Panc1 (cell line): ENCODE measurements at regions not wholly inside any gene's neighbourhood (a gene's known extent, or its start where the extent isn't known, plus 50 kb on each side); places are given as distances from the start of the nearest gene placed in this dataset.

Experiments
- ATAC-seq: fragments of 200-7000 bp; cut with Tn5 transposase; 2 replicates; pipeline ENCODE4 v1.9.1; 2020; ENCODE audit warnings: mild to moderate bottlenecking, moderate library complexity
- BruUV-seq: library from RNA; stranded (reverse); fragments of 400-500 nt; replicated peaks from 2 replicates; lab custom pipeline; 2021; lab: Mats Ljungman, UMichigan
- CTCF ChIA-PET: fragments of 300-600 bp; sonication (Branson Sonifier 250); formaldehyde crosslinking; loops from one replicate; lab custom pipeline; 2022; ENCODE audit warnings: antibody characterized with exemption; lab: Charles Lee
- POLR2A ChIA-PET: fragments of 300-600 bp; sonication (Branson Sonifier 250); formaldehyde crosslinking; loops from one replicate; lab custom pipeline; 2022; ENCODE audit warnings: antibody characterized with exemption; lab: Charles Lee
- DNase-seq: peaks from one replicate; pipeline ENCODE4 v3.0.0-alpha.2; 2010; ENCODE audit warnings: low read depth, low spot score
- H3K27ac ChIP-seq: 2 replicates; pipeline ENCODE4 v1.5.1; 2011; ENCODE audit warnings: mild to moderate bottlenecking, low read length, inconsistent platforms
- H3K27me3 ChIP-seq: fragments of 200-500 bp; sonication (Bioruptor generic); 2 replicates; pipeline ENCODE4 v1.6.0; 2014; ENCODE audit warnings: low read length, inconsistent platforms; ENCODE audit not compliant: control insufficient read depth, insufficient read depth
- H3K36me3 ChIP-seq: fragments of 200-500 bp; sonication (Bioruptor generic); 2 replicates; pipeline ENCODE4 v1.5.1; 2014; ENCODE audit warnings: inconsistent platforms, mild to moderate bottlenecking, low read length, moderate library complexity; ENCODE audit not compliant: control insufficient read depth, insufficient read depth
- H3K4me1 ChIP-seq: 2 replicates; pipeline ENCODE4 v1.5.1; 2011; ENCODE audit warnings: inconsistent platforms, mild to moderate bottlenecking, low read length, moderate library complexity; ENCODE audit not compliant: control insufficient read depth, insufficient read depth
- H3K4me3 ChIP-seq, 2 experiments: 2 replicates each; pipeline ENCODE4 v1.5.1; 2011 to 2012; ENCODE audit warnings: low read depth in 2 of 2, low read length in 2 of 2, mild to moderate bottlenecking in 2 of 2, inconsistent platforms in 1 of 2, moderate library complexity in 1 of 2
- H3K9me3 ChIP-seq: fragments of 200-500 bp; sonication (Bioruptor generic); 2 replicates; pipeline ENCODE4 v1.5.1; 2014; ENCODE audit warnings: low read depth, mild to moderate bottlenecking, inconsistent platforms, low read length, moderate library complexity; ENCODE audit not compliant: control insufficient read depth, insufficient read depth
- POLR2AphosphoS5 ChIP-seq: IDR thresholded peaks from 2 replicates; pipeline ENCODE4 v1.6.1; 2012; ENCODE audit warnings: mild to moderate bottlenecking, low read depth, low read length, moderate library complexity
- REST ChIP-seq, 2 experiments: IDR thresholded peaks; 2 replicates each; pipeline ENCODE4 v1.6.1; 2011 to 2012; ENCODE audit warnings: low read depth in 2 of 2, control low read depth in 1 of 2, low read length in 1 of 2, mild to moderate bottlenecking in 1 of 2, moderate library complexity in 1 of 2; ENCODE audit not compliant: insufficient read depth in 1 of 2
- SIN3A ChIP-seq: IDR thresholded peaks from 2 replicates; pipeline ENCODE4 v1.6.1; 2012; ENCODE audit warnings: low read depth, mild to moderate bottlenecking, low read length, moderate library complexity, borderline replicate concordance; ENCODE audit not compliant: insufficient read depth
- TCF7L2 ChIP-seq: IDR thresholded peaks from 2 replicates; pipeline ENCODE4 v1.6.1; 2011; ENCODE audit warnings: mild to moderate bottlenecking, low read depth, low read length, inconsistent platforms
- in situ Hi-C: cut with HindIII; loops from 2 replicates; pipeline ENCODE4 v1.10.0; 2016; ENCODE audit warnings: low sequenced_read_pairs, low pct_unique_long_range_greater_than_20kb
- intact Hi-C: fragments of 100-400 bp; cut with micrococcal nuclease; formaldehyde crosslinking; loops from one replicate; pipeline ENCODE4 v1.10.0; 2022; ENCODE audit not compliant: unreplicated experiment
- TF ChIP-seq, protein P1 (sequence below): fragments of 450-650 bp; IDR thresholded peaks from 2 replicates; pipeline ENCODE4 v1.5.1; 2017; ENCODE audit warnings: mild to moderate bottlenecking

DNA sequence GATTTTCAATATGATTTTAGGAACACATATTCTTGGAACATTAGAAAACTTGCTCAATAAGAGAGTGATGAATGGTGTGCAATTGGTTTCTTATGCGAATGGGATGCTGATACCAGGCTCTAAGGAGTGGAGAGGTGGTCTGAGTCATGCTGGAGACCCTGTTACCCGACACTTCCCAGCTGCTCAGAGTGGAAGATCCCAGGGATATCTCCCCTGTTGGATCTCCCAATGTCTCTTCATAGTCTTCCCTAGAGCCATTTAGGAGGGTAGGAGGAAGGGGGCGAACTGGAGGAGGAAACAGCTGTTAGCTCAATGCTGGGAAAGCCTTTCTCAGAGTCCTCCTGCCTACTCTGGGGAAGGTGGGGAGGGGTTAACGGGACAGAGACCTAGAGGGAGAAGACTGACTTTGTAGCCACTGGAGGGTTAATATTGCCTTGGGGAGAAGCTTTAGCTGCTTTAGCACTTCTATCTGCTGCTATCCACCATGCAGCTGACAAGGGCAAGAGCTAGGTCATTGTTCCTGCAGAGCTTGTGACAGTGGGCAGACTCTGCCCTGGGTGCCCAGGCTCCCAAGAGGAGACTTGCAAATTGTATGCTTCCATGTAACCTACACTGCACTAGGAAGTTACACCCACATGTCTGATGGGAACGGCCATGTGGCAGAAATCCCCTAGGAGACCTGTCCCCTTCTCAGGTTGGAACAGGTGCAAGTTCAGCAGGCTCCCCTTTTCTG, 301.0 kb downstream of the GADD45G start:
- Histone ChIP-seq H3K27me3 (no peaks in the 10 kb centered on the region), H3K36me3 (no peaks in the 10 kb centered on the region), H3K4me3 (no peak overlapping the region), H3K27ac (no peak overlapping the region), H3K4me1 (no peaks in the 10 kb centered on the region), H3K9me3 (no peaks in the 10 kb centered on the region)
- ATAC-seq (no peak), DNase-seq (no peak)
- BruUV-seq = no TSS peak
- ChIA-PET POLR2A (no interaction called here), CTCF (no interaction called here)
- intact Hi-C loops = no loop called here
- no peak for TF ChIP-seq POLR2AphosphoS5
- no peak for TF ChIP-seq TCF7L2
- TF ChIP-seq REST (IDR thresholded peaks at IDR 0.05; ENCODE audit: insufficient read depth in 1 of 2, low read depth in 2 of 2, low read length in 1 of 2) = no peak
- TF ChIP-seq, protein P1, sequence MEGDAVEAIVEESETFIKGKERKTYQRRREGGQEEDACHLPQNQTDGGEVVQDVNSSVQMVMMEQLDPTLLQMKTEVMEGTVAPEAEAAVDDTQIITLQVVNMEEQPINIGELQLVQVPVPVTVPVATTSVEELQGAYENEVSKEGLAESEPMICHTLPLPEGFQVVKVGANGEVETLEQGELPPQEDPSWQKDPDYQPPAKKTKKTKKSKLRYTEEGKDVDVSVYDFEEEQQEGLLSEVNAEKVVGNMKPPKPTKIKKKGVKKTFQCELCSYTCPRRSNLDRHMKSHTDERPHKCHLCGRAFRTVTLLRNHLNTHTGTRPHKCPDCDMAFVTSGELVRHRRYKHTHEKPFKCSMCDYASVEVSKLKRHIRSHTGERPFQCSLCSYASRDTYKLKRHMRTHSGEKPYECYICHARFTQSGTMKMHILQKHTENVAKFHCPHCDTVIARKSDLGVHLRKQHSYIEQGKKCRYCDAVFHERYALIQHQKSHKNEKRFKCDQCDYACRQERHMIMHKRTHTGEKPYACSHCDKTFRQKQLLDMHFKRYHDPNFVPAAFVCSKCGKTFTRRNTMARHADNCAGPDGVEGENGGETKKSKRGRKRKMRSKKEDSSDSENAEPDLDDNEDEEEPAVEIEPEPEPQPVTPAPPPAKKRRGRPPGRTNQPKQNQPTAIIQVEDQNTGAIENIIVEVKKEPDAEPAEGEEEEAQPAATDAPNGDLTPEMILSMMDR = no peak
- TF ChIP-seq SIN3A = no peak
- in situ Hi-C loops = no loop called here

GRCh38 chr9:89911721-89912604, 307.2 kb downstream of the GADD45G start:
- H3K4me3 ChIP-seq = no peak overlapping the region
- H3K9me3 ChIP-seq = no peaks in the 10 kb centered on the region
- DNase-seq (no peak), ATAC-seq (no peak)
- CTCF ChIA-PET = no interaction called here
- no peaks in the 10 kb centered on the region for H3K36me3 ChIP-seq
- intact Hi-C loops (no loop called here), in situ Hi-C loops (no loop called here)
- POLR2A ChIA-PET = no interaction called here
- no peaks in the 10 kb centered on the region for H3K4me1 ChIP-seq
- no peaks in the 10 kb centered on the region for H3K27me3 ChIP-seq
- no peak overlapping the region for H3K27ac ChIP-seq
- TF ChIP-seq POLR2AphosphoS5 (no peak), SIN3A (no peak), TCF7L2 (no peak), REST (IDR thresholded peaks at IDR 0.05; ENCODE audit: insufficient read depth in 1 of 2, low read depth in 2 of 2, low read length in 1 of 2) (no peak)
- TF ChIP-seq, protein P1 = no peak
- no TSS peak for BruUV-seq
